Erythroblast (primary cell): ENCODE measurements at regions not wholly inside any gene's neighbourhood (a gene's known extent, or its start where the extent isn't known, plus 50 kb on each side); places are given as distances from the start of the nearest gene placed in this dataset.

Experiments
- GATA1 ChIP-seq: IDR thresholded peaks from 2 replicates; pipeline ENCODE4 v1.6.1; 2011; ENCODE audit warnings: low read depth, mild to moderate bottlenecking, control low read depth, low read length, moderate library complexity
- POLR2A ChIP-seq: IDR thresholded peaks from 2 replicates; pipeline ENCODE4 v1.6.1; 2011; ENCODE audit warnings: mild to moderate bottlenecking, low read length

DNA sequence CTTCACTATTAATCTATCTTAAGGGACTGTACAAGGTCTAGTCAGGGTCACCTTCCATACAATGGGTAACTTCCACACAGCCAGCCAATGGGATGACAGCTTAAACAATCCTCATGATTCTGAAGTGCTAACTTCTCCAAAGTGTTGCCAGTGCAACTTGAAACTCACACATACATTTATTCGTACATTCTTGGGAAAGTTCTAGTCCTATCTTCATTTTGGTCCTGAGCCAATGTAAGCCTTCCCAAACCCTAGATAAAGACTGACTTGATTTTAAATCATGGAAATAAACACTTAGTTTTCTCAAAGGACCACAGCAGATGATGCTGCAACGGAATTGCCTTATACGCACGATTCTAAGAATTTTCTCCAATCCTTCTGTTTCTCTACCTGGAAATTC, 117.5 kb upstream of the COL1A2 start:
- no peak for TF ChIP-seq POLR2A
- TF ChIP-seq GATA1 = no peak
